Stomach (tissue), 8 donors: ENCODE measurements at regions not wholly inside any gene's neighbourhood (a gene's known extent, or its start where the extent isn't known, plus 50 kb on each side); places are given as distances from the start of the nearest gene placed in this dataset.

Experiments used
- DNase-seq, 2 donors: peaks; one replicate each; pipeline versions ENCODE4 v3.0.0 to v3.0.0-alpha.2; 2013 to 2019
- H3K27ac ChIP-seq, 5 donors: fragments of 200-600 bp in 4 of 5; sonication (generic) in 4 of 5; one replicate each; pipeline ENCODE4 v1.5.1; 2013 to 2019; ENCODE audit warnings: mild to moderate bottlenecking in 1 of 5, moderate library complexity in 1 of 5
- H3K27me3 ChIP-seq, 3 donors: fragments of 200-600 bp; sonication (generic); one replicate each; pipeline ENCODE4 v1.5.1; 2017 to 2019; ENCODE audit warnings: mixed run types in 1 of 3
- H3K36me3 ChIP-seq, 4 donors: fragments of 200-600 bp; sonication (generic); 1 replicate in 3 of 4; 2 replicates in 1 of 4; pipeline ENCODE4 v1.5.1; 2016 to 2019
- H3K4me1 ChIP-seq, 4 donors: fragments of 200-600 bp; sonication (generic); one replicate each; pipeline ENCODE4 v1.5.1; 2016 to 2019
- H3K4me3 ChIP-seq, 4 donors: fragments of 200-600 bp; sonication (generic) in 3 of 4; one replicate each; pipeline ENCODE4 v1.5.1; 2016 to 2019; ENCODE audit warnings: mild to moderate bottlenecking in 1 of 4
- H3K9me3 ChIP-seq, 4 donors: fragments of 200-600 bp; sonication (generic); one replicate each; pipeline ENCODE4 v1.5.1; 2016 to 2019
- EP300 ChIP-seq: sonication (generic); formaldehyde crosslinking; IDR thresholded peaks from one replicate; pipeline ENCODE4 v1.6.1; 2017; ENCODE audit warnings: antibody characterized with exemption
- POLR2A ChIP-seq, 4 donors: fragments of 450-650 bp; IDR thresholded peaks; one replicate each; pipeline ENCODE4 v1.6.1; 2016; ENCODE audit warnings: antibody characterized with exemption in 4 of 4, control low read depth in 2 of 4, mild to moderate bottlenecking in 1 of 4, moderate library complexity in 1 of 4
- POLR2AphosphoS5 ChIP-seq, 3 donors: sonication (generic); formaldehyde crosslinking; IDR thresholded peaks; one replicate each; pipeline ENCODE4 v1.6.1; 2016; ENCODE audit warnings: antibody characterized with exemption in 3 of 3
- WGBS, 5 donors: extraction: QIAGEN DNeasy Blood & Tissue Kit in 3 of 5; methylation state at CpG; one replicate each; pipeline versions ENCODE4 v1.1.5 to v1.1.7; 2013 to 2018; 5-methylcytosine and 5-hydroxymethylcytosine counted together
- intact Hi-C: fragments of 100-400 bp; cut with DNase I; formaldehyde crosslinking; loops from one replicate; pipeline ENCODE4 v1.15.1; 2023; ENCODE audit warnings: low total_unique reads
- TF ChIP-seq, protein P1 (sequence below), 7 experiments: fragments of 450-650 bp in 4 of 7; fragments of 200-600 bp in 3 of 7; sonication (generic) in 3 of 7; IDR thresholded peaks; one replicate each; pipeline ENCODE4 v1.5.1; 2016 to 2019; ENCODE audit warnings: antibody characterized with exemption in 7 of 7, control low read depth in 2 of 7, mild to moderate bottlenecking in 1 of 7
- donor health status: healthy with polysubstance abuse.
- donor health status: Bipolar disorder and iron deficiency.
- donor health status: healthy.

DNA sequence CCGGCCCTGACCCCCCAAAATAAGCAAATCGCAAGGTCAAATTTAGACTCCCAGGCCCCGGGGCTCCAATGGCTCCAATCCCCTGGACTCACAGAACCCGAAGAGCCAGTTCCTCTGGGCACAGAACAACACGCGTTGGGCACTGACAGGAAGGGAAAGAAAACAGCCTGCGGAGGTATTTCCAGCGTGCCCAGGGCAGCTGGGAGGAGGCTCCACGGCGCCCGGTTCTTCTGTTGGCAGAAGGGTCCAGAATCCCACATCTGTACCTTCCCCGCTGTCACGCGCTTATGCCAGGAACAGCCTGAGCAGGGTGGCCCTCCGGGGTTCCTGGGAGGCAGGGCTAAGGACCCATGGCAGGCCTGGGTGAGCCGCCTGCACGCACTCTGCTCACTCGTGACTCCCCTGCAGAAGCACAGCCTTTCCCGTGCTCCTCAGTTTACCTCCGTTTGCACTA, 85.5 kb downstream of the RIPK4 start:
- peaks cover 0 to 23% (median 0%) of the 10 kb centered on the region in 3 donors for H3K27me3 ChIP-seq
- H3K27ac ChIP-seq, result peak overlapping the region; percentile 86 to 97 (median 91)
- H3K9me3 ChIP-seq, result no peaks in the 10 kb centered on the region
- 38 to 66% (median 54%) methylated on average over 20 of the region's 20 CpGs for WGBS, 5 donors
- TF ChIP-seq EP300 (no peak), POLR2AphosphoS5 (IDR thresholded peaks at IDR 0.05) (peak in 2 of 3 donors; percentile 8 to 43), POLR2A (IDR thresholded peaks at IDR 0.05) (no peak)
- TF ChIP-seq, protein P1, sequence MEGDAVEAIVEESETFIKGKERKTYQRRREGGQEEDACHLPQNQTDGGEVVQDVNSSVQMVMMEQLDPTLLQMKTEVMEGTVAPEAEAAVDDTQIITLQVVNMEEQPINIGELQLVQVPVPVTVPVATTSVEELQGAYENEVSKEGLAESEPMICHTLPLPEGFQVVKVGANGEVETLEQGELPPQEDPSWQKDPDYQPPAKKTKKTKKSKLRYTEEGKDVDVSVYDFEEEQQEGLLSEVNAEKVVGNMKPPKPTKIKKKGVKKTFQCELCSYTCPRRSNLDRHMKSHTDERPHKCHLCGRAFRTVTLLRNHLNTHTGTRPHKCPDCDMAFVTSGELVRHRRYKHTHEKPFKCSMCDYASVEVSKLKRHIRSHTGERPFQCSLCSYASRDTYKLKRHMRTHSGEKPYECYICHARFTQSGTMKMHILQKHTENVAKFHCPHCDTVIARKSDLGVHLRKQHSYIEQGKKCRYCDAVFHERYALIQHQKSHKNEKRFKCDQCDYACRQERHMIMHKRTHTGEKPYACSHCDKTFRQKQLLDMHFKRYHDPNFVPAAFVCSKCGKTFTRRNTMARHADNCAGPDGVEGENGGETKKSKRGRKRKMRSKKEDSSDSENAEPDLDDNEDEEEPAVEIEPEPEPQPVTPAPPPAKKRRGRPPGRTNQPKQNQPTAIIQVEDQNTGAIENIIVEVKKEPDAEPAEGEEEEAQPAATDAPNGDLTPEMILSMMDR (IDR thresholded peaks at IDR 0.05), result no peak
- intact Hi-C loops, result no loop called here
- H3K4me1 ChIP-seq, result peaks cover 18 to 79% (median 51%) of the 10 kb centered on the region in 4 donors
- H3K36me3 ChIP-seq, result no peaks in the 10 kb centered on the region
- H3K4me3 ChIP-seq, result peak overlapping the region in 1 of 4 donors; percentile 9
- DNase-seq, result peak; percentile 74 to 80

DNA sequence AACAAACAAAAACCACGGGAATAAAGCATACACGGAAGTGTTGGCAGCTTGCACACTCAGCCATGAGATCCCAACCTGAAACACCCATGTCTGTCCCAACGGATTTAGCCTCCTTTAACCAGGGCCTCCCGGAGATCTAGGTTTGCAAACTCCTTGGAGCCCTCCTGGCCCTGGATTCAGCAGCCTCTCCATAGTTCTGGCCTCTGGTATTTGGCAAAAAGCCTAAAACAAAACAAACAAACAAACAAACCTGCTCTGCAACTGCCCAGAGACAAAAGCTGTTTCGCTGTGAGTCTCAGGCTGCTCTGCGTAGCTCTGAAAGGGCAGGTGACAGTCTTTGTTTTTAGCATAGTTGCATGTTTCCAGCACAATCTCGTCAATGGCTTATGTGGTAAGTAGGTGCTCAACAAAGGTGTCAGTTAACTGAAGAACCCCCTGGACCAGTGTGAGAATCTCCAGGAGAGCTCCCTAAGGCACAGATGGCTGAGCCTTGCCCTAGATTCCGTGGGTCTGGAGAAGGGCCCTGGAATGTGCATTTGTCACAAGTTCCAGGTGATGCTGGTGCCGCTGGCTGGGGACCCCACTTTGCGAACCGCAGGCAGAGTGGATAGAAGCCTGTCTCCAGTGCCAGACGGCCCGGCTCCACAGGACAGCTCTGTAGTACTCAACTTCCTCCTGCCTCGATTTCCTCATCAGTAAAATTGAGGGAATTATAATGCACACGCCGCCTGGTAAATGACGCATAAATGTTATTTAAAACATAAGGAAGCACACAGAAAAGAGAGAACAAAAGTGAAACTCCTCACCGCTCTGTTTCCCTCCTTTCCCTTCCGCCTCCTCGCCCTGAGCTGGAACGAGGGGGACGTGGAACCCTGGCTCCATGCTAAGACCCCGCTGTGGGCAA, 86.2 kb downstream of the RIPK4 start:
- Histone ChIP-seq H3K36me3 (no peaks in the 10 kb centered on the region), H3K4me1 (peaks cover 18 to 78% (median 50%) of the 10 kb centered on the region in 4 donors), H3K9me3 (no peaks in the 10 kb centered on the region), H3K27me3 (peaks cover 0 to 23% (median 0%) of the 10 kb centered on the region in 3 donors), H3K4me3 (peak overlapping the region in 1 of 4 donors; percentile 9), H3K27ac (peak overlapping the region; percentile 86 to 97 (median 91))
- intact Hi-C loops, result no loop called here
- WGBS, 5 donors, result 49 to 58% (median 55%) methylated on average over 22 to 23 of the region's 23 CpGs
- DNase-seq, result peak in 1 of 2 donors; percentile 62
- TF ChIP-seq EP300 (no peak), POLR2A (IDR thresholded peaks at IDR 0.05) (no peak), POLR2AphosphoS5 (IDR thresholded peaks at IDR 0.05) (no peak)
- TF ChIP-seq, protein P1 (IDR thresholded peaks at IDR 0.05), result no peak

DNA sequence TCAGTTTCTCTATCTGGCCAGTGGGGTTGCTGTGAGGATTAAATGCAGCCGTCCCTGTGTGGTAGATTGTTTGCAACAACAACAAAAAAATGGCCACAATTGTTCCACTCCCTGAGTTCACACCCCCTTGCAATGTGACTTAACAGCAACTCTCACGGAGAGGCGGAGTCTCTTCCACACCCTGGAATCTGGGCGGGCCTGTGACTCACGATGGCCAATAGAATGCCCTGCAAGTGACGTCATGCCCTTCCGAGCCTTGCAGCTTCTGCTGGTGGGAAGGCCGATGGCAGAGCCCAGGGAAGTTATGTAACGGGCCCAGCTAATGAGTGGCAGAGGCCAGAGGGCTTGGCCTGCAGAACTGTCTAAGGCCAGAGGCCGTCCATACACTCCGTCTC, 87.9 kb downstream of the RIPK4 start:
- DNase-seq, result peak; percentile 97 to 98
- Histone ChIP-seq H3K36me3 (no peaks in the 10 kb centered on the region), H3K4me1 (peaks cover 11 to 61% (median 42%) of the 10 kb centered on the region in 4 donors), H3K4me3 (no peak overlapping the region), H3K27ac (peak overlapping the region; percentile 86 to 97 (median 91)), H3K27me3 (peaks cover 0 to 19% (median 0%) of the 10 kb centered on the region in 3 donors), H3K9me3 (no peaks in the 10 kb centered on the region)
- no peak for TF ChIP-seq POLR2A (IDR thresholded peaks at IDR 0.05)
- TF ChIP-seq POLR2AphosphoS5 (IDR thresholded peaks at IDR 0.05), result peak; percentile 5 to 77 (median 67)
- TF ChIP-seq EP300, result no peak
- TF ChIP-seq, protein P1 (IDR thresholded peaks at IDR 0.05), result no peak
- intact Hi-C loops, result no loop called here
- 9 to 16% (median 12%) methylated on average over 8 to 11 of the region's 11 CpGs for WGBS, 5 donors

DNA sequence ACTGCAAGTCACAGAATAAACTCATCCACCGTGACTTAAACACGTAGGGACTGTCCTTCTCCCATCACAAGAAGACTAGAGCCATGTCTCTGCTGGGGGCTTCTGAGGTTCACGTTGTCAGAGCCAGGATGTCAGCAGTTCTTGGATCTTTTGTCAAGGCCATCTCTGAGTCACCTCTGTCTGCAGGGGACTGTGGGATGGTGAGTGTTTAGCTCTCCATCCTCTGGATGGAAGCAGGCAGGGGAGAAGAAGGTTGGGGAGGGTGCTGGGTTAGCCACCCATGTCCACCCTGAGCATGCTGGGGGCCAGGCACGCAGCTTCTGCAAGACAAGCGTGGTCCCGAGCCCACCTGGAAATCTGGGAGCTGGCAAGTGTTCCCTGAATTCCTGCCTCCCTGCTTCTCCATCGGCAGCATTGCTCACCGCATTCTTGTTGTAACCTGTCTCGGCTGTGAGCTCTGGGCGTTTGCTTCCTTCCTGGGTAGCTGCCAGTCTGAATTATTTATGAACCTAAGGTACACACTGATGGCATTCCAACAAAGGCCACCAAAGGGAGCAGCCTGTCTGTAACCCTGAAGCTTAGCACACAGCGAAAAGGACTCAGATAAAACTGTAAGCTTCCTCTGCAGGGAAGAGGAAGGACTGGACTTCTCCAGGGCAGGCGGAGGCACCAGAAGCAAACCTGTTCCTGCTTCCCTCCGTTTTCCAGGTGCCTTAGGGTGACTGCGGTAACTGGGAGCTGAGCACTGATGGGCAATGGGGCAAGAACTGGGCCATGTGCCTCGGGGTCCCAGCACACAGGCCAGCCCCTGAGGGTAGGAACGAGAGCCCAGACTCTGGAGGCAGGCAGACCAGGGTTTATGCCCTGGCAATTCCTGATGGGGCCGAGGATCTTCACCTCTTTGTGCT, 88.6 kb downstream of the RIPK4 start:
- Histone ChIP-seq H3K27me3 (peaks cover 0 to 26% (median 0%) of the 10 kb centered on the region in 3 donors), H3K4me3 (no peak overlapping the region), H3K36me3 (no peaks in the 10 kb centered on the region), H3K9me3 (no peaks in the 10 kb centered on the region), H3K27ac (peak overlapping the region; percentile 86 to 97 (median 91)), H3K4me1 (peaks cover 11 to 55% (median 40%) of the 10 kb centered on the region in 4 donors)
- DNase-seq, result peak; percentile 87 to 93
- TF ChIP-seq EP300 (no peak), POLR2AphosphoS5 (IDR thresholded peaks at IDR 0.05) (peak in 2 of 3 donors; percentile 82 to 89), POLR2A (IDR thresholded peaks at IDR 0.05) (no peak)
- TF ChIP-seq, protein P1 (IDR thresholded peaks at IDR 0.05), result peak in 1 of 7 experiments; percentile 23
- intact Hi-C loops, result no loop called here
- WGBS, 5 donors, result 26 to 43% (median 33%) methylated on average over 14 to 17 of the region's 17 CpGs
